ENCODE measurements at regions not wholly inside any gene's neighbourhood (a gene's known extent, or its start where the extent isn't known, plus 50 kb on each side); places are given as distances from the start of the nearest gene placed in this dataset.
A peak's percentile ranks its signal among the peaks of the same experiment; 100 is the strongest.

DNA sequence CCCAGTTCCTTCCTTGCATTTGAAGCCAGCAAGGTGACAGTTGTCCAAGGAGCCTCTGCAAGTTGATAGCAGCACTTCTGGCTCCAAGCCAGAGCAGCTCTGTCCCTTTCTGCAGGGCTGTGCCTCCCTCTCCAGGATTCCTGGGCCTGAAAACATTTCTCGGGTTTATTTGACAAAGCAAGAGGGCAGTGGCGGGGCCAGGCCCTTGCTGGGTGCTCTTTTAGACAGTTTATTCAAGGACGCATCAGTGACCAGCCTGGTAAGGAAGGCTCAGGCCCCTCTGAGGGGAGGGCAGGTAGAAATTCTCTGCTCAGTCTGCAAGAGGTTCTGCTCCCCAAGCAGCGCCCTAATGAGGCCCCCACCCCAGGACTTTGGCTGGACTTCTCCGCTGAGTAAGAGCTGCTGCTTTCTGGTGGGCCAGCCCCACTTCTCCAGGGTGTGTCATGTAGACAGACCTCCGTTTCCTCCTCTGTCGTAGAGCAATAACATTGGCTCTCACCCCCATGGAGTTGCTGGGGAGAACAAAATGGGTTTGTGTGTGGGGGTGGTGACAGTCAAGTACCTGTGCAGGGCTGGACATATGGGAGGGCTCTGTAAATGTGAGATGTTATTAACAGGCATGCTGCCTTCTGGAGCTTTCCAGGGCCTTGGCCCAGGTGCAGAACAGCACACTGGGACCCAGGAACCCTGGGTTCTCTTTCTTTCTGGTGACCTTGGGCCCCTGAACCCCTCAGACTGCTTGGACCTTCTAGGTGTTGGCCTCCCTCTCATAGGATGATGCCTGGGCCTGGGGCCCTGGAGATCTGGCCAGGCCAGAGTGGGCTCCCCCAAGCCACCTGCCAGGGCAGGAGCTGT, 146.2 kb upstream of the TLE3 start:
- peaks cover 10% of the 10 kb centered on the region for H3K27me3 Mint-ChIP-seq (ENCODE audit: insufficient read depth, low read depth)
- H2AFZ ChIP-seq (replicated peaks) = no peak overlapping the region
- peaks cover 15% of the 10 kb centered on the region for H3K4me1 ChIP-seq
- H3F3A ChIP-seq (ENCODE audit: low read depth) = no peaks in the 10 kb centered on the region
- H3K4me3 Mint-ChIP-seq = no peak overlapping the region
- H3K4me3 ChIP-seq = no peak overlapping the region
- no peaks in the 10 kb centered on the region for H3K9me3 ChIP-seq (ENCODE audit: low read depth)
- peak; percentile 26 for DNase-seq (ENCODE audit: low spot score)
- H3K27ac Mint-ChIP-seq = peak overlapping the region; percentile 85
- no peaks in the 10 kb centered on the region for H3K79me2 ChIP-seq (ENCODE audit: low read depth)
- peaks cover 56% of the 10 kb centered on the region for H3K4me1 Mint-ChIP-seq
- TF ChIP-seq, protein P1, sequence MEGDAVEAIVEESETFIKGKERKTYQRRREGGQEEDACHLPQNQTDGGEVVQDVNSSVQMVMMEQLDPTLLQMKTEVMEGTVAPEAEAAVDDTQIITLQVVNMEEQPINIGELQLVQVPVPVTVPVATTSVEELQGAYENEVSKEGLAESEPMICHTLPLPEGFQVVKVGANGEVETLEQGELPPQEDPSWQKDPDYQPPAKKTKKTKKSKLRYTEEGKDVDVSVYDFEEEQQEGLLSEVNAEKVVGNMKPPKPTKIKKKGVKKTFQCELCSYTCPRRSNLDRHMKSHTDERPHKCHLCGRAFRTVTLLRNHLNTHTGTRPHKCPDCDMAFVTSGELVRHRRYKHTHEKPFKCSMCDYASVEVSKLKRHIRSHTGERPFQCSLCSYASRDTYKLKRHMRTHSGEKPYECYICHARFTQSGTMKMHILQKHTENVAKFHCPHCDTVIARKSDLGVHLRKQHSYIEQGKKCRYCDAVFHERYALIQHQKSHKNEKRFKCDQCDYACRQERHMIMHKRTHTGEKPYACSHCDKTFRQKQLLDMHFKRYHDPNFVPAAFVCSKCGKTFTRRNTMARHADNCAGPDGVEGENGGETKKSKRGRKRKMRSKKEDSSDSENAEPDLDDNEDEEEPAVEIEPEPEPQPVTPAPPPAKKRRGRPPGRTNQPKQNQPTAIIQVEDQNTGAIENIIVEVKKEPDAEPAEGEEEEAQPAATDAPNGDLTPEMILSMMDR (IDR thresholded peaks at IDR 0.05) = no peak
- TF ChIP-seq EZH2 (IDR thresholded peaks at IDR 0.05) (no peak), EZH2phosphoT487 (IDR thresholded peaks at IDR 0.05) (no peak)
- no peak overlapping the region for H3K4me2 ChIP-seq
- no peaks in the 10 kb centered on the region for H3K36me3 Mint-ChIP-seq
- H3K9ac ChIP-seq = no peak overlapping the region
- H4K20me1 ChIP-seq (ENCODE audit: low read depth) = no peaks in the 10 kb centered on the region
- no peaks in the 10 kb centered on the region for H3K36me3 ChIP-seq
- H3K27me3 ChIP-seq = no peaks in the 10 kb centered on the region
- H3K27ac ChIP-seq = no peak overlapping the region
- no peaks in the 10 kb centered on the region for H3K9me3 Mint-ChIP-seq

DNA sequence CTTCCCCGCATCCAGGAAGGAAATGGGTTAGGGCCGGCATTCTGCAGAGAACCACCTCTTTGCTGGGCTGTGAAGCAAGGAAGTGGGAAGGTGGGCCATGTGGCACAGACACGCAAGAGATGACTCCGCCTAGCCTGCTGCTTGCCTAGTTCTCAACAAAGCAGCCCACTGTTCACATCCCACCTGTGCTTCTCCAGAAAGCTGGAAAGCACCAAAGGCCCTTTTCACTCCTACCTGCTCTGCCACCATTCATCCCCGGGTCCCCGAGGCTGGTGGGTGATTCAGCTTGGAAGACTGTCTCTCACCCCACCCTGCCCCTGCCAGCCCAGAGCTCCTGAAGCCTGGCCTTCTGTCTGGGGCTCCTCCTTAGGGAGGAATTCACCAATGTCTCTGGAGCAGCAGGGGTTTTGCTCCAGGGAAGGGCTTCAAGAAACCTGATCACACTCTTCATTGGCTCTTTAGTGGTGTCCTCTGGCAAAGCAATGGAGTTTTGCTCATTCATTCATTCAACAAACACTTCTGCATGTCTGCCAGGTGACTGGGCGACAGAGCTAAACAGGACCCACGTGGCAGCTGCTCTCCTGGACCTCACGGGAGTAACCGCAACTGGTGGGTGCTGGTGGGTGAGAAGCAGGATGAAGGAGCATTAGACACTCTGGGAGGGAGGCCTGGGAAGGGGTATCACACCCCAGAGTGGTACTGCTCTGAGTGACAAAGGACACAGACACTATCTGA, 145.4 kb upstream of the TLE3 start:
- no peaks in the 10 kb centered on the region for H3K27me3 ChIP-seq
- peaks cover 8% of the 10 kb centered on the region for H3K4me1 ChIP-seq
- H3K27ac ChIP-seq = no peak overlapping the region
- Mint-ChIP-seq H3K36me3 (no peaks in the 10 kb centered on the region), H3K27ac (no peak overlapping the region), H3K9me3 (no peaks in the 10 kb centered on the region), H3K27me3 (ENCODE audit: insufficient read depth, low read depth) (peaks cover 10% of the 10 kb centered on the region), H3K4me1 (peaks cover 48% of the 10 kb centered on the region), H3K4me3 (no peak overlapping the region)
- no peaks in the 10 kb centered on the region for H3K9me3 ChIP-seq (ENCODE audit: low read depth)
- H3K36me3 ChIP-seq = no peaks in the 10 kb centered on the region
- H3K9ac ChIP-seq = no peak overlapping the region
- no peak overlapping the region for H3K4me2 ChIP-seq
- H4K20me1 ChIP-seq (ENCODE audit: low read depth) = no peaks in the 10 kb centered on the region
- no peak overlapping the region for H3K4me3 ChIP-seq
- no peak overlapping the region for H2AFZ ChIP-seq (replicated peaks)
- DNase-seq (ENCODE audit: low spot score) = no peak
- no peaks in the 10 kb centered on the region for H3F3A ChIP-seq (ENCODE audit: low read depth)
- H3K79me2 ChIP-seq (ENCODE audit: low read depth) = no peaks in the 10 kb centered on the region
- TF ChIP-seq EZH2phosphoT487 (IDR thresholded peaks at IDR 0.05) (no peak), EZH2 (IDR thresholded peaks at IDR 0.05) (no peak)
- TF ChIP-seq, protein P1 (IDR thresholded peaks at IDR 0.05) = no peak

DNA sequence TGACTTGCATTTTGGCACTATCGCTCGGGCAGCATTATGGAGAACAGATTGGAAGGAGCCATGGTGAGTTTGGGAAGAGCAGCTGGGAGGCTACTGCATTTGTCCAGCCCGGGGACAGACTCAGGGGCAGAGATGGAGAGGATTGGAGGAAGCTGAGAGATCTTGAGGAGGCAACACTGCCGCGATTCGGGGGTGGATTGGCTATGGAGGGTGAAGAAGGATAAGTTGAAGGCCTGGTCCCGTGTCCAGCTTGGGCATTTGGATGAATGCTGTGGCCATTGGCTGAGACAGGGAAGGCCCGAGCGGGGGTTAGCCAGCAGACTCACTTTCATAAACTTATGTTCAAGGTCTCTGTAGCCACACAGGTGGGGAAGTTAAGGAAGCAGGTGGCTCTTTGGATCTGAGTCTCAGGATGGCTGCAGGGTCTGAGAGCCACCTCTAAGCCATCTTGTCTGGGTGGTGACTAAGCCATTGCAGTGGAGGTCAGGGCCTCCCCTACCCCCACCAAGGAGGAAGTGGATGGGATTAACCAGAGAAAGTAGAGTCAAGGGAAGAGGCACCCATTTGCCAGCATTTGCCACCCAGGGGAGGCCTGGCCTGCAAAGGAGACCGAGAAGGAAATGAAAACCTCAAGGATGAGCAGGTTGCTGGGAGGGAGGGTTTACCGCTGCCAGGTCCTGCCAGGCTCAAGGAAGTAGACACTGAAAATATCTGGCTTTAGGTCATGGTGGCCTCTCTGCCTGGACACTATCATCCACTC, 144.0 kb upstream of the TLE3 start:
- H3K4me1 Mint-ChIP-seq = peaks cover 38% of the 10 kb centered on the region
- H3K27me3 Mint-ChIP-seq (ENCODE audit: insufficient read depth, low read depth) = peaks cover 10% of the 10 kb centered on the region
- H3K27me3 ChIP-seq = no peaks in the 10 kb centered on the region

More for the DNA sequence above, 144.0 kb upstream of the TLE3 start:
- no peak overlapping the region for H2AFZ ChIP-seq (replicated peaks)
- TF ChIP-seq, protein P1 (IDR thresholded peaks at IDR 0.05) = no peak
- TF ChIP-seq EZH2phosphoT487 (IDR thresholded peaks at IDR 0.05) = no peak
- TF ChIP-seq EZH2 (IDR thresholded peaks at IDR 0.05) = no peak
- no peak overlapping the region for H3K4me3 ChIP-seq
- Mint-ChIP-seq H3K4me3 (no peak overlapping the region), H3K27ac (no peak overlapping the region), H3K9me3 (no peaks in the 10 kb centered on the region), H3K36me3 (no peaks in the 10 kb centered on the region)
- H3K9me3 ChIP-seq (ENCODE audit: low read depth) = no peaks in the 10 kb centered on the region
- no peaks in the 10 kb centered on the region for H4K20me1 ChIP-seq (ENCODE audit: low read depth)
- no peaks in the 10 kb centered on the region for H3K36me3 ChIP-seq
- H3F3A ChIP-seq (ENCODE audit: low read depth) = no peaks in the 10 kb centered on the region
- peaks cover 6% of the 10 kb centered on the region for H3K4me1 ChIP-seq
- H3K9ac ChIP-seq = no peak overlapping the region
- no peak overlapping the region for H3K4me2 ChIP-seq
- H3K79me2 ChIP-seq (ENCODE audit: low read depth) = no peaks in the 10 kb centered on the region
- no peak for DNase-seq (ENCODE audit: low spot score)
- H3K27ac ChIP-seq = no peak overlapping the region
